KMS-11 (cell line): ENCODE measurements at regions not wholly inside any gene's neighbourhood (a gene's known extent, or its start where the extent isn't known, plus 50 kb on each side); places are given as distances from the start of the nearest gene placed in this dataset.

Source experiments
- H2AFZ ChIP-seq: fragments of 200-600 bp; sonication (generic); 2 replicates; pipeline ENCODE4 v1.6.1; 2016; ENCODE audit warnings: antibody characterized with exemption, mixed run types, low read depth
- H3K27ac ChIP-seq: fragments of 200-600 bp; sonication (generic); 2 replicates; pipeline ENCODE4 v1.6.1; 2016; ENCODE audit warnings: mild to moderate bottlenecking, mixed run types
- H3K27me3 ChIP-seq: fragments of 200-600 bp; sonication (generic); 2 replicates; pipeline ENCODE4 v1.6.1; 2017; ENCODE audit warnings: mild to moderate bottlenecking, low read depth, mixed run types, moderate library complexity; ENCODE audit not compliant: insufficient read depth
- H3K36me3 ChIP-seq: fragments of 200-600 bp; sonication (generic); 2 replicates; pipeline ENCODE4 v1.6.1; 2017; ENCODE audit warnings: mild to moderate bottlenecking, mixed run types; ENCODE audit not compliant: insufficient read depth
- H3K4me1 ChIP-seq: fragments of 200-600 bp; sonication (generic); 2 replicates; pipeline ENCODE4 v1.6.1; 2016; ENCODE audit warnings: mild to moderate bottlenecking, low read depth, mixed run types; ENCODE audit not compliant: poor library complexity, severe bottlenecking
- H3K4me2 ChIP-seq: fragments of 200-600 bp; sonication (generic); 2 replicates; pipeline ENCODE4 v1.7.0; 2016; ENCODE audit warnings: mild to moderate bottlenecking, mixed run types
- H3K4me3 ChIP-seq: fragments of 200-600 bp; sonication (generic); IDR thresholded peaks from 2 replicates; pipeline ENCODE4 v1.6.1; 2017; ENCODE audit warnings: low read depth, low read length, mixed read lengths; ENCODE audit not compliant: insufficient read depth
- H3K79me2 ChIP-seq: fragments of 200-600 bp; sonication (generic); 2 replicates; pipeline ENCODE4 v1.6.1; 2016; ENCODE audit warnings: low read depth, mixed run types; ENCODE audit not compliant: insufficient read depth
- H3K9ac ChIP-seq: fragments of 200-600 bp; sonication (generic); 2 replicates; pipeline ENCODE4 v1.6.1; 2016; ENCODE audit warnings: mild to moderate bottlenecking, mixed run types
- H4K20me1 ChIP-seq: fragments of 200-600 bp; sonication (generic); 2 replicates; pipeline ENCODE4 v1.6.1; 2016; ENCODE audit warnings: mild to moderate bottlenecking, mixed run types; ENCODE audit not compliant: insufficient read depth
- TF ChIP-seq, protein P1 (sequence below): fragments of 200-600 bp; sonication (generic); conservative IDR thresholded peaks from 2 replicates; pipeline ENCODE4 v1.6.1; 2017; ENCODE audit warnings: low read depth, mild to moderate bottlenecking, antibody characterized with exemption, low read length, moderate library complexity, mixed read lengths

DNA sequence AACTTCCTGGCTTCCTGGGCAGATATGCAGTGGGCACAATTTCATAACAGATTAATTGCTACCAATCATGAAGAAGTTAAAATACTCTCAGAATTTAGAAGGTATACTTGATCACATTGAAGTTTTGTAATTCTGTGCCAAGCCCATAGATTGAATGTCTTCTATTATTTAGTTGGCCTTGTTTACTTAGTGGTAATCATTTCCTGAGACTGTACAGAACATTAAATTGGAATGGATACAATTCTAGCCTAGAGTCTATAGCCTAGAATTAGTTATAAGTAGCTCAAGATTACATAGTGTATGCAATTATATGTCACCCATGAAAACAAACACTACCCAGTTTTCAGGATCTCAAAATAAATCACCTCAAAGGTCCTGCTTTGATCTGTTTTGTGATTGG lies 615.8 kb downstream of the XIRP2 start:
- Histone ChIP-seq H3K4me2 (no peak overlapping the region), H3K4me3 (no peak overlapping the region), H3K27ac (no peak overlapping the region), H3K79me2 (no peaks in the 10 kb centered on the region), H3K27me3 (no peaks in the 10 kb centered on the region), H3K9ac (no peak overlapping the region), H2AFZ (no peak overlapping the region), H3K4me1 (no peaks in the 10 kb centered on the region), H3K36me3 (no peaks in the 10 kb centered on the region), H4K20me1 (no peaks in the 10 kb centered on the region)
- TF ChIP-seq, protein P1, sequence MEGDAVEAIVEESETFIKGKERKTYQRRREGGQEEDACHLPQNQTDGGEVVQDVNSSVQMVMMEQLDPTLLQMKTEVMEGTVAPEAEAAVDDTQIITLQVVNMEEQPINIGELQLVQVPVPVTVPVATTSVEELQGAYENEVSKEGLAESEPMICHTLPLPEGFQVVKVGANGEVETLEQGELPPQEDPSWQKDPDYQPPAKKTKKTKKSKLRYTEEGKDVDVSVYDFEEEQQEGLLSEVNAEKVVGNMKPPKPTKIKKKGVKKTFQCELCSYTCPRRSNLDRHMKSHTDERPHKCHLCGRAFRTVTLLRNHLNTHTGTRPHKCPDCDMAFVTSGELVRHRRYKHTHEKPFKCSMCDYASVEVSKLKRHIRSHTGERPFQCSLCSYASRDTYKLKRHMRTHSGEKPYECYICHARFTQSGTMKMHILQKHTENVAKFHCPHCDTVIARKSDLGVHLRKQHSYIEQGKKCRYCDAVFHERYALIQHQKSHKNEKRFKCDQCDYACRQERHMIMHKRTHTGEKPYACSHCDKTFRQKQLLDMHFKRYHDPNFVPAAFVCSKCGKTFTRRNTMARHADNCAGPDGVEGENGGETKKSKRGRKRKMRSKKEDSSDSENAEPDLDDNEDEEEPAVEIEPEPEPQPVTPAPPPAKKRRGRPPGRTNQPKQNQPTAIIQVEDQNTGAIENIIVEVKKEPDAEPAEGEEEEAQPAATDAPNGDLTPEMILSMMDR, result no peak

GRCh38 chr2:167501618-167502017 lies 613.3 kb downstream of the XIRP2 start:
- Histone ChIP-seq H3K27ac (no peak overlapping the region), H3K4me2 (no peak overlapping the region), H2AFZ (no peak overlapping the region), H3K4me3 (no peak overlapping the region), H3K79me2 (no peaks in the 10 kb centered on the region), H3K36me3 (no peaks in the 10 kb centered on the region), H3K9ac (no peak overlapping the region), H3K4me1 (no peaks in the 10 kb centered on the region), H3K27me3 (no peaks in the 10 kb centered on the region), H4K20me1 (no peaks in the 10 kb centered on the region)
- TF ChIP-seq, protein P1, result no peak

DNA sequence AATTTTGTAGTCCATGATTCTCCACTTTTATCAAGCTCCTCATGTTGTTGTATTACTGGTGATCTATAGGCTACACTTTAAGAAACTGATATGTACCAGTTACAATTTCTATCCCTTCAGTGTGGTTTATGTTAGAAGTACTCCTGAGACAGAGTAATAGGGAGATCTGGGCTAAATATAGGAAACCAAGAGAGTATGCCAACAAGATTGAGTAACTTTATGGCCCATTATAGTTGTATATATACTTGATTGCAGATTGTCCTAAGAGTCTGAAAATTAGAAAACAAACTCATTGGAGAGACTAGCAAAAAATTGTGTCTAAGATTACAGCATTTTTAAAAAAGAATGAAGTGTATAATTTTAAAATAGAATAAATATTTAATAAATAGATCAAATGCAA lies 605.6 kb downstream of the XIRP2 start:
- H3K4me3 ChIP-seq, result no peak overlapping the region
- H3K9ac ChIP-seq, result no peak overlapping the region
- H3K4me1 ChIP-seq, result no peaks in the 10 kb centered on the region
- TF ChIP-seq, protein P1, result no peak
- no peak overlapping the region for H3K4me2 ChIP-seq
- H3K36me3 ChIP-seq, result no peaks in the 10 kb centered on the region
- no peak overlapping the region for H3K27ac ChIP-seq
- H2AFZ ChIP-seq, result no peak overlapping the region
- no peaks in the 10 kb centered on the region for H4K20me1 ChIP-seq
- no peaks in the 10 kb centered on the region for H3K79me2 ChIP-seq
- H3K27me3 ChIP-seq, result no peaks in the 10 kb centered on the region

DNA sequence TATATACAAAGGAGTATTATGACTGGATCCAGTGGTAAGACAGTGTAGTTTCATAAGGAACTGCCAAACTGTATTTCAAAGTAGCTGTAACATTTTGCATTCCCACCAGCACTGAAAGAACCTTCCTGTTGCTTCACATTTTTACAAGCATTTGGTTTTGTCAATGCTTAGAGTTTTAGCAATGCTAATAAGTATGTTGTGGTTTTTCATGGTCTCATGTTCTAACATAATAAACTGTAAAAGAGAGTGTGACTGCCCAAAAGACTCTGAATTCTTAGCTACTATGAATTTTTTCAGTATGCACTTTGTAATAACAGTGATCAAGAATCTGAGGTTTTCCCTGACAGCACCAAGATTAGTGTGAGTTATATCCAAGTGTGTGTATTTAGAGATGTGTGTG lies 604.2 kb downstream of the XIRP2 start:
- H3K36me3 ChIP-seq, result no peaks in the 10 kb centered on the region
- H3K9ac ChIP-seq, result no peak overlapping the region
- H3K27me3 ChIP-seq, result no peaks in the 10 kb centered on the region
- no peak overlapping the region for H3K27ac ChIP-seq
- H3K79me2 ChIP-seq, result no peaks in the 10 kb centered on the region
- no peaks in the 10 kb centered on the region for H3K4me1 ChIP-seq
- TF ChIP-seq, protein P1, result no peak
- no peak overlapping the region for H3K4me2 ChIP-seq
- no peak overlapping the region for H2AFZ ChIP-seq
- H3K4me3 ChIP-seq, result no peak overlapping the region
- no peaks in the 10 kb centered on the region for H4K20me1 ChIP-seq
